LHCN-M2 (cell line): ENCODE measurements at regions not wholly inside any gene's neighbourhood (a gene's known extent, or its start where the extent isn't known, plus 50 kb on each side); places are given as distances from the start of the nearest gene placed in this dataset.
"Not testable (repeated sequence)": the region's sequence is repeated elsewhere in the genome, so short reads cannot be mapped to it uniquely, and the experiment has no call there.

Source experiments
- DNase-seq: peaks from one replicate; pipeline ENCODE4 v3.0.0-alpha.2; 2012; ENCODE audit warnings: low read depth

GRCh38 chr14:22264759-22265158 is 324.3 kb downstream of the DAD1 start:
- DNase-seq, result no peak

- no peak for DNase-seq
Measured at GRCh38 chr14:22263961-22264360, 325.1 kb downstream of the DAD1 start.

GRCh38 chr14:22262881-22263280 is 326.1 kb downstream of the DAD1 start:
- DNase-seq, result no peak

GRCh38 chr14:22255017-22255950 is 333.7 kb downstream of the DAD1 start:
- no peak for DNase-seq

- no peak for DNase-seq
Measured at GRCh38 chr14:22252686-22253085, 336.3 kb downstream of the DAD1 start.

- DNase-seq, result no peak
Measured at GRCh38 chr14:22251090-22251489, 337.9 kb downstream of the DAD1 start.

- DNase-seq, result no peak
Measured at GRCh38 chr14:22249770-22250169, 339.3 kb downstream of the DAD1 start.

GRCh38 chr14:22243971-22244581 is 344.9 kb downstream of the DAD1 start:
- DNase-seq, result no peak

- not testable (repeated sequence) for DNase-seq
Measured at GRCh38 chr14:22238320-22238719, 350.7 kb downstream of the DAD1 start.

- no peak for DNase-seq
Measured at GRCh38 chr14:22233377-22233776, 355.6 kb downstream of the DAD1 start.

GRCh38 chr14:22232933-22233332 is 356.1 kb downstream of the DAD1 start:
- DNase-seq, result no peak

- no peak for DNase-seq
Measured at GRCh38 chr14:22232486-22232885, 356.5 kb downstream of the DAD1 start.

- no peak for DNase-seq
Measured at GRCh38 chr14:22231018-22231417, 358.0 kb downstream of the DAD1 start.

GRCh38 chr14:22230517-22230916 is 358.5 kb downstream of the DAD1 start:
- no peak for DNase-seq

GRCh38 chr14:22227084-22227483 is 361.9 kb downstream of the DAD1 start:
- DNase-seq, result no peak

- peak; percentile 2 for DNase-seq
Measured at GRCh38 chr14:22226381-22226780, 362.6 kb downstream of the DAD1 start.

GRCh38 chr14:22225516-22226140 is 363.4 kb downstream of the DAD1 start:
- DNase-seq, result no peak

GRCh38 chr14:22221508-22221907 is 367.5 kb downstream of the DAD1 start:
- peak; percentile 4 for DNase-seq

GRCh38 chr14:22220427-22220826 is 368.6 kb downstream of the DAD1 start:
- no peak for DNase-seq

- DNase-seq, result no peak
Measured at GRCh38 chr14:22218728-22219127, 370.3 kb downstream of the DAD1 start.

GRCh38 chr14:22213120-22213519 is 375.9 kb downstream of the DAD1 start:
- DNase-seq, result no peak

GRCh38 chr14:22210906-22211305 is 378.1 kb downstream of the DAD1 start:
- DNase-seq, result no peak

- DNase-seq, result no peak
Measured at GRCh38 chr14:22210026-22210425, 379.0 kb downstream of the DAD1 start.
